ENCODE measurements at regions not wholly inside any gene's neighbourhood (a gene's known extent, or its start where the extent isn't known, plus 50 kb on each side); places are given as distances from the start of the nearest gene placed in this dataset.
"Not testable (repeated sequence)": the region's sequence is repeated elsewhere in the genome, so short reads cannot be mapped to it uniquely, and the experiment has no call there.

DNA sequence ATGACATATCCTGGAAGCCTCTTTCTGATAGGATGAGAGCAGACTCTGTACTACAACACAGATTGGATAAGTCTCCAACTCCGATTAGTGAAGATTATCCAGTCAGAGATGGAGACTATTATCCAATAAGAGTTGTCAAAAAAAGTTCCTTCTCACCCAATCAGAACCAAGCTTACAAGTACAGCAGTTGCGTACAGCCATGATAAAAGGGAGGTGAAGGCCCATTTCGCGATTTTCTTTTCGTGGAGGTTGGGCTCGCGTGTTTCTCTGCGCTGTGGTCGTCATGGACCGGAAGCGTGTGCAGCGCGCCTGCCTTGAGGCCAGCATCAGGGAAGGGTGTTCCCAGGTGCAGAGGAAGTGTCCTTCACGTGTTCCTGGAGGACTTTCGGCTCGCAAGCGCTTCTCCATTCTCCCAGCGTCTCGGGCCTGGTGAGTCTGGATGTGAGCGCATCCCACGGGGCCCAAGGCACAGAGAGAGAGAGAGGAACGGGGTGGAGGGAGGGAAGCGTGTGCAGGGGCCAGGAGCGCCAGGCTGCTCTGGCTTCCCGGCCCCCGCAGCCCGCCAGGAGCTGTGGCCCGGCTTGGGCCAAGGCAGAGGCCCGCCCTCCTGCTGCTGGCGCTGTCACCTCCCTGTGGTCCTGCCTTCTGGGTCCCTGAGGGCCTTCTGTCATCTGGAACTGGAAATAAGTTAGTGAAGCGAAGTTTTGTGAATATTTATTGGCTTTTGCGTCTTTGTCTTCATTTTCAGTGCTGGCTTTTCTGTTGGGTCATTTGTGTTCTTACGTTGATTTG is 53.9 kb downstream of the CDRT15L2 start:
- not testable (repeated sequence) for DNase-seq

DNA sequence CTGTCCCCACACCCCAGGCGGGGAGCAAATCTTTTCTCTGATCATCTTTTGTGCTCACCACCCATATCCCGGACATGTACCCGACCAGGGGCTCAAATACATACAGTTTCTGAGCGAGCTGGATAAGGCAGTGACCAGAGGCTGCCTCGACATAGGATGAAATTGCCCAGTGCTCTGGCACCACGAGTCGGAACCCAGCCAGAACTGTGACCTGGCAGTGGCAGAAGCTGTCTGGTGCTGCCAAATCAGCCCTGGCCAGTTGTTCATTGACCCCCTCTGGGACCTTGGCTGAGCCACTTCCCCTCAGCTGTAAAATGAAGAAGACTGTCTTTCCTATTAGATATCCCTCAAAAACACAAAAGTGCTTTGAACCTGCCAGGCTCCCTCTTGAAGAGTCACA is 60.6 kb downstream of the CDRT15L2 start:
- not testable (repeated sequence) for DNase-seq

GRCh38 chr17:20646661-20647272 is 67.2 kb downstream of the CDRT15L2 start:
- DNase-seq: peak; percentile 52

- not testable (repeated sequence) for DNase-seq
Observed at GRCh38 chr17:20649097-20649767, 69.7 kb downstream of the CDRT15L2 start.

- DNase-seq: not testable (repeated sequence)
Observed at GRCh38 chr17:20651022-20651421, 71.5 kb downstream of the CDRT15L2 start.

GRCh38 chr17:20651736-20652135 is 72.2 kb downstream of the CDRT15L2 start:
- DNase-seq: peak; percentile 31

GRCh38 chr17:20653391-20653790 is 73.9 kb downstream of the CDRT15L2 start:
- DNase-seq: not testable (repeated sequence)

DNA sequence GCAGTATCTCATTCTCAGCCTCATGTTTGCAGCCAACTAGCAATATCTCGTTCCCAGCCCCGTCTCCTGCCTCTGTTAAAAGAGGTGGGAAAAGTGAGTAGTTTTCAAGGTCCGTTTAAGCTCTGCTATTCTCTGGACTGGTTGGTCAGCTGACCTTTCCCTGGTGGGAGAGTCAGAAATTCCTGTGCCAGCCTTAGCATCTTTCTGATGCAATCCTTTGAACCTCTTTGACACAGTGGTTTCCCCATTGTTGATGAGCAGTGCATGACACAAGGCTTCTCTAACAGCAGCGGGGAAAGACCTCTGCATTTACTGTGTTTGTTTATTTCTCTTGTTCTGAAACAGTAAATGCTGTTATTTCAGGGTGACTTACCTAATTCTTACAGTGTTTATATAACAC is 74.6 kb downstream of the CDRT15L2 start:
- DNase-seq: not testable (repeated sequence)

DNA sequence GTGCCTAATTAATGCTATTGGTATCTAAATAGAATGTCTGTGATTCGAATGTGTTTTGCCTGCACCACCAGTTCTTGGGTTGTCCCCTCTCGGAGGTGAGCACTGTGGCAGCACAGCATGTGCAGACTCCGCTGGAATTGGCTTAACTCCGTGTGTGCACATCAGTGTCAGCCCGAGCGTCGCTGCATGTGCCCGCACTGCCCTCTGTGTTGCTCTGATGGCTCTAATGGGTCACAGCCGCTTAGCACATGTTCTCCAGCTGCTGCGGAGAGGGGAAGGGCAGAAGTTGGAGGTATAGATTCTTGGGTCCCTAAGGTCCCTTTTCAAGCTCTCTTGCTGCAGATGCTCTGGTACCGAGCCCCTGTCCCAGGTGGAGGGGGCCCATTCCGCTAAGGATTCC is 75.1 kb downstream of the CDRT15L2 start:
- not testable (repeated sequence) for DNase-seq

DNA sequence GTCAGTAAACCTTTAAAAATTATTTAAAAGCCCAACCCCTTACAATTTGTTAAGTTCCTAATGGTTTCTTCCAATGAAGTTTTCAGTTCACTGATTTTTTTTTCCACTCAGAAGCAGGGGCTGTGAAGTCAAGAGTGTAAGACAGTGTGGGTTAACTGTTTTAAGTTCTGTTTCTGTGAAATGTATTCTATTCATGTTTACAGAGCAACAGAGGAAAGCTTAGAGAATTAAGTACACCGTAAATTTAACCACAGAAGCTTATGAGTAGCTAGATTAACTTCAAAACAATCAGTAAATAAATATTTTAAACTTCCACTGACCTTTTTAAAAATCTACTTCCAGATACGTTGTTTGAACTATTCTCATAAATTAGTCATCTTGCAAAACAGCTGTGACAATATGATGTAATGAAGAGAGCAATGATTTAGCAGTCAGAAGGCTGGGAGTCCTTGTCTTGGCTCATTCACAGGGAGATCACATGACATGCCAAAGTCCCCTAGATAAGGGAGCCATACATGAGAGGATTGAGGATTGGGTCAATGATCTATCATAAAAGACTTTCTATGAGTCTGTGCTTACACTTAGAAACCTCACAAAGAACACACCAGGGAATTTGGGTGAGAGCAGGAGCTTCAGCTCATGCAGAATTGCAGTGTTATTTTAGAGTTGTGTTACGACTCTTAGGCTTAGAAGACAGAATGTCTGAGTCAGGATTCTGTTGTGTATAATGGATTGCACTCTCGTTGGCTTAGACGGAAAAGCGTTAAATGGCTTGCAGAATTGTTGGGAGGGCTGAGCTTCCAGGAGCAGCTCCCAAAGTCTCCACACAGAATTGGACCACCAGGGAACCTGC is 85.8 kb downstream of the CDRT15L2 start:
- not testable (repeated sequence) for DNase-seq

- not testable (repeated sequence) for DNase-seq
Observed at GRCh38 chr17:20666689-20667088, 87.2 kb downstream of the CDRT15L2 start.

GRCh38 chr17:20667712-20668111 is 88.2 kb downstream of the CDRT15L2 start:
- DNase-seq: not testable (repeated sequence)

- DNase-seq: not testable (repeated sequence)
Observed at GRCh38 chr17:20668316-20668715, 88.8 kb downstream of the CDRT15L2 start.

- not testable (repeated sequence) for DNase-seq
Observed at GRCh38 chr17:20668868-20669267, 89.3 kb downstream of the CDRT15L2 start.

- not testable (repeated sequence) for DNase-seq
Observed at GRCh38 chr17:20670506-20670905, 91.0 kb downstream of the CDRT15L2 start.

DNA sequence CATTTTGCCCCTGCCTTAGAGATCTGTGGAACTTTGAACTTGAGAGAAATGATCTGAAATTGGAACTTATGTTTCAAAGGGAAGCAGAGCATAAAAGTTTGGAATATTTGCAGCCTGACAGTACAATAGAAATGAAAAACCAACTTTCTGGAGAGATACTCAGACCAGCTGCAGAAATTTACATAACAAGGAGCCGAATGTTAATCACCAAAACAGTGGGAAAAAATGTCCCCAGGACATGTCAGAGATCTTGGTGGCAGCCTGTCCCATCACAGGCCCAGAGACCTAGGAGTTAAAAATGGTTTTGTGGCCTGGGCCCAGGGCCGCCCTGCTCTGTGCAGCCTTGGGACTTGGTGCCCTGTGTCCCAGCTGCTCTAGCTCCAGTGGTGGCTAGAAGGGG is 94.8 kb downstream of the CDRT15L2 start:
- DNase-seq: not testable (repeated sequence)

DNA sequence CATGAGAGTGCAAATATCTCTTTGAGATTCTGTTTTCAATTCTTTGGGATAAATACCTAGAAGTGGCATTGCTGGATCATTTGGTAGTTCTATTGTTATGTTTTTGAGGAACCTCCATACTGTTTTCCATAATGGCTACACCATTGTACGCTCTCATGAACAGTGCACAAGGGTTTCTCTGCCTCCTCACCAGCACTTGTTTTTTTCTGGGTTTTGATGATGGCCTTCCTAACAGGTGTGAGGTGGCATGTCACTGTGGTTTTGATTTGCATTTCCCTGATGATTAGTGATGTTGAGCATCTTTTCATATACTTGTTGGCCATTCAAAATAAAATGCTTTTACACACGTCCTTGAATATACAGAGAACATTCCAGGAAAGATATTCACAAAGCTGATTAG is 96.2 kb downstream of the CDRT15L2 start:
- DNase-seq: not testable (repeated sequence)

DNA sequence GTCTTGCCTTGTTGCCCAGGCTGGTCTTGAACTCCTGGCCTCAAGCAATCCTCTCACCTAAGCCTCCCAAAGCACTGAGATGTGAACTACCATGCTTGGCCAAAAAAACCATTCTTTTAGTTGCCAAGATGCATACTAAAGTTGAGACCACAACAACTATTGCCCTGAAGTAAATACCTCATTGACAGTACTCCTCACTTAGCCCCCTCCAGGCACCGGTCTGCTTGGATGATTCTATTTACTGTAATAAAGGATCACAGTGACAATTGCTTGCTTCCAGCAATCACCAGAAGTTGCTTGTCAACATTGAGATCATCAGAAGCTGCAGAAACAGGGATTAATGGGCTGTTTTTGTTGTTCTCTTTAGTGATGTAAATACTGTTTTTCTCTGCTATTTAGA is 97.1 kb downstream of the CDRT15L2 start:
- DNase-seq: not testable (repeated sequence)

- DNase-seq: not testable (repeated sequence)
Observed at GRCh38 chr17:20677469-20677868, 97.9 kb downstream of the CDRT15L2 start.

- not testable (repeated sequence) for DNase-seq
Observed at GRCh38 chr17:20678424-20678823, 98.9 kb downstream of the CDRT15L2 start.

- DNase-seq: not testable (repeated sequence)
Observed at GRCh38 chr17:20681746-20682722, 102.5 kb downstream of the CDRT15L2 start.
